Inferior parietal cortex (tissue), 1 donor: ENCODE measurements at regions not wholly inside any gene's neighbourhood (a gene's known extent, or its start where the extent isn't known, plus 50 kb on each side); places are given as distances from the start of the nearest gene placed in this dataset.

Source experiments
- DNase-seq: peaks from one replicate; pipeline ENCODE4 v3.0.0-alpha.2; 2016; ENCODE audit errors: extremely low spot score

GRCh38 chr3:150267288-150267687 is 140.8 kb upstream of the TSC22D2 start:
- no peak for DNase-seq

DNA sequence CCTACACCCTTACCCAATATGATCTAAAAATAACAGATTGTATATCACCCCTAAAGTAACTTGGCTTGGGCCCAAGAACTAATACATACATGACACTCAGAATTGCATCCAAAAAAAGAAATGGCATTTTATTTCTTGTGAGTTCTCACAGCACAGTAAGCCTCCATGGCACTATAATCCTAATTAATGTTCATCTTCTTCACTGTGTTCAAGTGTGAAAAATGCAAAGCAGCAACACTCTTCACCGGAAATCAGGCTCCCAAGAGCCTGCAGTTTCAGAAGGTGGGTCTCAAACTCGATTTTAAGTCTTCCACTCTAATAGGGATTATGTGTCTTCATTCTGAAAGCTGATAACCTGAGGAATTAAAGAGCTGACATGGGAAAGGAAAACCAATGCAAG is 142.8 kb upstream of the TSC22D2 start:
- DNase-seq: no peak

DNA sequence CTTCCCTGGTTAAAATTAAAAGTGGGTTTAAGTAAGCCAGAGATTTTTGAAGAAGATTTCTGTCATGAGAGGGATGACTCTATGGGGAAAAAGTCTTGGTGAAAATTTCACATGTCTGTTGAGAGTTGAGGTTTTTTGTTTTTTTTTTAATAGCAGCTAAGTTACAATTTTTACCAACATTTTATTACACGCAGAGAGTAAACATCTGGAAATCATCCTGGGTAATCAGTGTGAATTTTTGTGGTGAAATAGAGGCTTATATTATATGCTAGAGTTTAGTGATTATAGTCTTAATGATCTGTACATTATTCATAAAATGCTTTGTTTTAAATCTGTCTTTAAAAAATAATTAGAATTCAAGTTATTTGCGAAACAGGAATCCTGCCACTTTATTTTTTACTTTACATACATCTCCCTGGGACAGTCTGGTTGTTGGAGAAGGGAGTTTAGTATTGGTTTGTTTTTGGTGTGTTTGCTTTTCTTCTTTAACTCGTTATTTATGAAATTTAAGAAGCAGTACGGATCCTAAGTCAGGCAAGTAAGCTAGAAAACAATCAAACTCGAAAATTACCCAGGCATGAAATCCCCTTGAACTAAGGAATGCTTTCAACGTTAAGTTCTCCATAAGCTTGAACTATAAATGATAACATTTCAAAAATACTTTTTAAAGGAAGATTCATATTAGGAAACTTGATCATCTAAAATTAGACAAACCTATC is 143.4 kb upstream of the TSC22D2 start:
- no peak for DNase-seq

- no peak for DNase-seq
Observed at GRCh38 chr3:150261958-150262357, 146.1 kb upstream of the TSC22D2 start.

- no peak for DNase-seq
Observed at GRCh38 chr3:150261418-150261817, 146.7 kb upstream of the TSC22D2 start.

GRCh38 chr3:150260398-150260710 is 147.7 kb upstream of the TSC22D2 start:
- no peak for DNase-seq

GRCh38 chr3:150259526-150260397 is 148.3 kb upstream of the TSC22D2 start:
- DNase-seq: no peak

GRCh38 chr3:150256782-150257181 is 151.3 kb upstream of the TSC22D2 start:
- no peak for DNase-seq

DNA sequence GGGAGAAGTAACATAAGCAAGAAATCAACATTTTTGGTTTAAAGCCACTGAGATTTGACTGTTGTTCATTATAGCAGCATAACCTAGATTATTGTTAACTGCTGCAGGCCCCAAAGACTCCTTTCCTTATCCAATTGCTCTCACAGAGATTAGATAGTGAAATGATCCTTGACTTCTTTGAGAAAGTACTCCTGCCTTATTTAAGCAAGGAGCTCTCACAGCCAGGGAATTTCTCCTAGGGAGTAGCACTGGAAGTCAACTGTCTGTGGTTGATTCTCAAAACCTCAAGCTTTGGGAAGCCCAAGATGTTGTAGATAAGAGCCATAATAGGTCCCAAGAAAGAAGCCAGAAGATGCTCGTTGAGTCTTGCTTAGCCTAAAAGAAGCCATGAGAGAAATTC is 151.8 kb upstream of the TSC22D2 start:
- no peak for DNase-seq

- DNase-seq: no peak
Observed at GRCh38 chr3:150255826-150256225, 152.3 kb upstream of the TSC22D2 start.

- no peak for DNase-seq
Observed at GRCh38 chr3:150255413-150255812, 152.7 kb upstream of the TSC22D2 start.

GRCh38 chr3:150254309-150254708 is 153.8 kb upstream of the TSC22D2 start:
- no peak for DNase-seq

DNA sequence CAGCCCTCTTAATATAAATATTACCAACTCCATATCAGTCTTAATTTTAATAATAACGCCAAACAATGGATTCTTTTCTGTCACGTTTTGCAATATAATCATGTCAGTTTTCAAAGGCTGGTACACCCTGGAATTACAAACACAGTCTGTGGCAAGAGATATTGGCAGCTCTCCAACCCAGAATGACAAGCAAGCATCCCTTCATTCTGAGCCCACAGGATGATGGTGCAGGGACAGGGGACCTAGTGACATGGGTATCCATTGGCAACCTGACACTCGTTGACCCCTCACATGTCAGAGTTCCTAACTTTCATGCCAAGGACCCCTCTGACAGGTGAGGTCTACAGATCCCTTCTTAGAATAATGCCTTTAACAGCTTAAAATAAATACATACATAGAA is 154.5 kb upstream of the TSC22D2 start:
- no peak for DNase-seq

- no peak for DNase-seq
Observed at GRCh38 chr3:150252462-150252861, 155.6 kb upstream of the TSC22D2 start.

GRCh38 chr3:150251187-150252062 is 156.7 kb upstream of the TSC22D2 start:
- DNase-seq: no peak

DNA sequence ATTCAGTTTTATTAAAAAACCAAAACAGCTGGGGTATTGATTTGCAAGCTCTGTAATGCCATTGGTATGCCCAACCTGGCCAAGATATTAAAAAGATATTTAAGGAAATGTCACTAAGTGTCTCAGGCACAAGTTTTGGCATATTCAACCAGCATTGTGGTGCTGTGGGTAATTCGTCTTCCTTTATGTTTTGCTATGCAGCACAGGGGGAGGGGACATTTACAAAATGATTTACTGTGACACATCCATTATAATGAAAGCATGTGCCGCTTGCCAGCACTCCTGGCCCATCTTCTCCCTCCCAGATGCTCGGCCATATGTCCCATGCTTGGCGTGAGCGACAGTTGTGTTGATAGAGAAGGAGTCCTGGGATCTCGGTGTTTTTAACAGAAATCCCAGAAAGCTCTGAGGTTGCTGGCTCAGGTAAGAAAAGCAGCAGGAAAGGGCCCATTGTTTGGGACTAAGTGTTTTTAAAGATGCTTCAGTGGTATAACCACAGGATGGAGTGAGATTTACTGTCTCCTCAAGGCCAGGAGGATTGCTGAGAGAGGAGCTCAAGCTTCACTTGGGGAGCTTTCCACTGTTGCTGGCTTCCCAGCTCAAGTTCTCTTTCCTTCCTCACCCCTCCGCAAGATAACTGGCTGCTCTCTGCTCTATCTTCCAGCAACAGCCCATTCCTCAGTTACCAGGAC is 158.2 kb upstream of the TSC22D2 start:
- DNase-seq: no peak

GRCh38 chr3:150248888-150249681 is 159.0 kb upstream of the TSC22D2 start:
- no peak for DNase-seq

DNA sequence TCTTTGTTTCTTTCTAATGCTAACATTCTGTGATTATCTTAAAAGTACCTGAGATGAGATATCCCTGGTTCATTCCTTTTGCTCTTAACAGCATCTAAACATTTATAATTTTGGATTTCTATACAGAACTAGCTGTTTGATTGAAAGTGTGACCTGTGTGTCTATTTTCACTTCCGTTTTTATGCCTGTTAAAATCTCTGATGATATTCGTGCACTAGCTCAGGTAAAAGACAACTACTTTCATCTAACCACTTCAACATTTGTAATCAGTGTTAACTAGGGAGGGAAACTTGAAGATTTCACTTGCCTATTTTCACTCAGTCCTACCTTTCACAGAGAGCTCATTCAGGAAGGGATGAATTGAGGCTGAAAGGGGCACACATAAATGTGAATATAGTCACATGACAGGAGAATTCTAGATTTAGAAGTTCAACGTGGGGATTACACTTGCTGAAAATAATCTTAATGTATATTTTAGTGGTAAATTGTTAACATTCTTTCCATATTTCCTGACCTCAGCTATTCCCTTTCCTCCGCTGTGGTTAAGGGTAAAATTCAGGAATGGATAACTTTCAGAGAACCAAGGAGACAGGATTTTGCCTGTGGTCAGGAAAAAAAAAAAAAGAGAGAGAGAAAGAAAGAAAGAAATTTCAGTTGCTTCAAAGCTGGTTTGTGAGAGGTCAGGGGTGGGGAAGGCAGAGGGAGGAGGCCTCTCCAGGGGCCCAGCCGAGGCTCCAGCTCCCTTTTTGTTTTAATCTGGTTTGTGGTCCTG is 159.8 kb upstream of the TSC22D2 start:
- DNase-seq: no peak

GRCh38 chr3:150247441-150247840 is 160.7 kb upstream of the TSC22D2 start:
- DNase-seq: no peak

DNA sequence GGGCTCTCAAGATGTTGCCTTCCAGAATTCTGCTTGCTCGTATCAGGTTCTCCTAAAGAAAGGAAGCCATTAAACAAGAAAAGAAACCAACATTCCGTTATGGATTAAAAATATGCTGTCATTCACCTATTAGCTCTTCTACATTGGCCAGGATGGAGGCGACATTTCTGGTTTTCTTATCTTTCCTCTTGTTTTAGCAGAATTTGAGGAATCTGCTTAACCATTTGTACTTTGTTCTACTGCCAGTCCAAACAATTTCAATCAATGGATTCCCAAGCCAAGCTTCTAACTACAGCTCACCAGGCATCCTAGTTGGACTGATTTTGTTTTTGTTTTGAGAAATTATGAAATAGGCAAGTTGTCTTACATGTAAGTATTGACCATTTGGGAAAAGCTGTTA is 164.6 kb upstream of the TSC22D2 start:
- DNase-seq: no peak
